HFFc6 (cell line): ENCODE measurements at regions not wholly inside any gene's neighbourhood (a gene's known extent, or its start where the extent isn't known, plus 50 kb on each side); places are given as distances from the start of the nearest gene placed in this dataset.
"Not testable (repeated sequence)": the region's sequence is repeated elsewhere in the genome, so short reads cannot be mapped to it uniquely, and the experiment has no call there.

Experiments
- DNase-seq: peaks from one replicate; pipeline ENCODE4 v3.0.0-alpha.2; 2018
- H3K27ac Mint-ChIP-seq: 2 replicates; pipeline ENCODE4 v1.8.0; 2020; ENCODE audit warnings: mild to moderate bottlenecking, mixed read lengths
- H3K27me3 Mint-ChIP-seq: 2 replicates; pipeline ENCODE4 v1.8.0; 2021; ENCODE audit warnings: mild to moderate bottlenecking, moderate library complexity, mixed read lengths; ENCODE audit not compliant: insufficient read depth
- H3K36me3 Mint-ChIP-seq: 2 replicates; pipeline ENCODE4 v1.8.0; 2021; ENCODE audit warnings: low read depth, mixed read lengths
- H3K4me1 Mint-ChIP-seq: 2 replicates; pipeline ENCODE4 v1.8.0; 2020; ENCODE audit warnings: low read depth, mixed read lengths
- H3K4me3 Mint-ChIP-seq: 2 replicates; pipeline ENCODE4 v1.8.0; 2020; ENCODE audit warnings: mild to moderate bottlenecking, moderate library complexity, mixed read lengths
- H3K9me3 Mint-ChIP-seq: 2 replicates; pipeline ENCODE4 v1.8.0; 2020; ENCODE audit warnings: mild to moderate bottlenecking, mixed read lengths
- TF ChIP-seq, protein P1 (sequence below): fragments of 200-600 bp; sonication (generic); IDR thresholded peaks from 2 replicates; pipeline ENCODE4 v1.5.0; 2021; ENCODE audit warnings: antibody characterized with exemption, mild to moderate bottlenecking

DNA sequence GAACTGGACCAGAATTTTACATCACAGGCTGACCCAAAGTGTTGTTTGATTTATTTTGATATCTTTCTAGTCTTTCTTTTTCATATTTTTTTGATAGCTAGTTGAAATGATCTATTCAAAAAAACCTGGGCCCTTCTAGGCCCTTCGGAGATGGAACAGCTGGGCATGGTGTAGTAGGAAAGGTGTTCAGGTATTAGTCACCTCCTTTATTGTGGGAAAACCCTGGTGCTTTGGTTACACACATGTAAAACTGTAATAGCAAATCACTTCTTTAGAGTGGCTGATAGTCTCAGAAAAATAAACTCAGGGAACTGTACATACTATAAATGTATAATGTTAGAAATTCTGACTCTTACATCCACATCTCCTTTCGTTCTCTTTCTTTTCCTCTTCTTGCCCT lies 234.5 kb downstream of the PLA2G4A start:
- DNase-seq, result no peak
- no peaks in the 10 kb centered on the region; the same call in none of the 2 replicates for H3K27me3 Mint-ChIP-seq
- no peaks in the 10 kb centered on the region for H3K9me3 Mint-ChIP-seq
- no peaks in the 10 kb centered on the region for H3K4me1 Mint-ChIP-seq
- H3K27ac Mint-ChIP-seq, result no peak overlapping the region
- H3K36me3 Mint-ChIP-seq, result no peaks in the 10 kb centered on the region
- TF ChIP-seq, protein P1, sequence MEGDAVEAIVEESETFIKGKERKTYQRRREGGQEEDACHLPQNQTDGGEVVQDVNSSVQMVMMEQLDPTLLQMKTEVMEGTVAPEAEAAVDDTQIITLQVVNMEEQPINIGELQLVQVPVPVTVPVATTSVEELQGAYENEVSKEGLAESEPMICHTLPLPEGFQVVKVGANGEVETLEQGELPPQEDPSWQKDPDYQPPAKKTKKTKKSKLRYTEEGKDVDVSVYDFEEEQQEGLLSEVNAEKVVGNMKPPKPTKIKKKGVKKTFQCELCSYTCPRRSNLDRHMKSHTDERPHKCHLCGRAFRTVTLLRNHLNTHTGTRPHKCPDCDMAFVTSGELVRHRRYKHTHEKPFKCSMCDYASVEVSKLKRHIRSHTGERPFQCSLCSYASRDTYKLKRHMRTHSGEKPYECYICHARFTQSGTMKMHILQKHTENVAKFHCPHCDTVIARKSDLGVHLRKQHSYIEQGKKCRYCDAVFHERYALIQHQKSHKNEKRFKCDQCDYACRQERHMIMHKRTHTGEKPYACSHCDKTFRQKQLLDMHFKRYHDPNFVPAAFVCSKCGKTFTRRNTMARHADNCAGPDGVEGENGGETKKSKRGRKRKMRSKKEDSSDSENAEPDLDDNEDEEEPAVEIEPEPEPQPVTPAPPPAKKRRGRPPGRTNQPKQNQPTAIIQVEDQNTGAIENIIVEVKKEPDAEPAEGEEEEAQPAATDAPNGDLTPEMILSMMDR, result no peak
- no peak overlapping the region; the same call in 1 of the 2 replicates for H3K4me3 Mint-ChIP-seq

DNA sequence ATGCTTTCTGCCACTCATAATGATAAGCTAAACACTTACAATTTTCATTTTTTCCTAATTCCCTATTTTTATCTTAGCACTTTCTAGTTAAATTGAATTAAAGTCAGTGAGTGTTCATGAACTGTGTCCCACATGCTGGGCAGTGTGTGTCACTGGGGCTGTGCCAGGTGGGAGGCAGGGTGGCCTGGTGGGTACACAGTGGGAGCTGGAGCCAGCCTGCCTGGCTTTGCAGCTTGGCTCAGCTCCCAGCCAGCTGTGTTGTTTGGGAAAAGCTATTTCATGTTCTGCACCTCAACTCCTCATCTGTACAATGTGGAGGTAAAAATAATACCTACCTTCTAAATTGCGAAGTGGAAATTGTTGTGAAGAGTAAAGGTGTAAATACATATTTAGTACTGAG lies 238.4 kb downstream of the PLA2G4A start:
- Mint-ChIP-seq H3K36me3 (no peaks in the 10 kb centered on the region), H3K27ac (no peak overlapping the region), H3K4me3 (no peak overlapping the region), H3K4me1 (no peaks in the 10 kb centered on the region), H3K9me3 (no peaks in the 10 kb centered on the region), H3K27me3 (no peaks in the 10 kb centered on the region; the same call in none of the 2 replicates)
- TF ChIP-seq, protein P1, result no peak
- DNase-seq, result no peak

DNA sequence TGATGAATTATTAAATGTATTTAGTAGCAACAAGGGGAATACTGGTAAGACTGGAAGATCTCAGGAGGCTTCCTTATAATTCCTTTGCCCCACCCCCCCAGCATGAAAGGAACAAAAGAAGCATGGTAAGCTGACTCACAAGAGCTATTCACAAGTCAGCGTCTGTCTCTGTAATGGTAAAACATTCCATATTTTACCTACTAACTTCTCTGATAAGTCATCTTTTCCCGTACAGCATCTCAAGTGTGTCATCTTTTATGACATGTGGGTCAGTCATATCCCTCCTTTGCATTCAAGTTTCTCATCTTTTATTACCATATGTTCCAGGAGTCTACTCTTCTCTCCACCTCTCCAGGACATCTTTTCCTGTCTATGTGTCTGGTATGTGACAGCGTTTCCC lies 241.3 kb downstream of the PLA2G4A start:
- no peak for DNase-seq
- Mint-ChIP-seq H3K36me3 (no peaks in the 10 kb centered on the region), H3K27ac (no peak overlapping the region), H3K4me1 (no peaks in the 10 kb centered on the region), H3K4me3 (no peak overlapping the region), H3K27me3 (no peaks in the 10 kb centered on the region; the same call in none of the 2 replicates), H3K9me3 (peaks cover 14% of the 10 kb centered on the region; the same call in 1 of the 2 replicates)
- TF ChIP-seq, protein P1, result no peak

DNA sequence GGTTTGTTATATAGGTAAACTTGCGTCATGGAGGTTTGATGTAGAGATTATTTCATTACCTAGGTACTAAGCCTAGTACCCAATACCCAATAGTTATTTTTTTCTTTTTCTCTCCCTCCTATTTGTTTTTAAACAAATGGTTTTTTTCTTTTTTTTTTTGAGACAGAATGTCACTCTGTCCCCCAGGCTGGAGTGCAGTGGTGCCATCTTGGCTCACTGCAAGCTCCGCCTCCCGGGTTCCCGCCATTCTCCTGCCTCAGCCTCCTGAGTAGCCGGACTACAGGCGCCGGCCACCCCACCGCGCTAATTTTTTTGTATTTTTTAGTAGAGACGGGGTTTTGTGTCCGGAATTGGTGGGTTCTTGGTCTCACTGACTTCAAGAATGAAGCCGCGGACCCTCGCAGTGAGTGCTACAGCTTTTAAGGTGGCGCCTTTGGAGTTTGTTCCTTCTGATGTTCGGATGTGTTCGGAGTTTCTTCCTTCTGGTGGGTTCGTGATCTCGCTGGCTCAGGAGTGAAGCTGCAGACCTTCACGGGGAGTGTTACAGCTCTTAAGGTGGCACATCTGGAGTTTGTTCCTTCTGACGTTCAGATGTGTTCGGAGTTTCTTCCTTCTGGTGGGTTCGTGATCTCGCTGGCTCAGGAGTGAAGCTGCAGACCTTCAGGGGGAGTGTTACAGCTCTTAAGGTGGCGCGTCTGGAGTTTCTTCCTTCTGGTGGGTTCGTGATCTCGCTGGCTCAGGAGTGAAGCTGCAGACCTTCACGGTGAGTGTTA lies 243.7 kb downstream of the PLA2G4A start:
- not testable (repeated sequence) for H3K4me3 Mint-ChIP-seq, DNase-seq, H3K36me3 Mint-ChIP-seq, H3K4me1 Mint-ChIP-seq, H3K27ac Mint-ChIP-seq, H3K27me3 Mint-ChIP-seq
- peaks cover 14% of the 10 kb centered on the region; the same call in 1 of the 2 replicates for H3K9me3 Mint-ChIP-seq

DNA sequence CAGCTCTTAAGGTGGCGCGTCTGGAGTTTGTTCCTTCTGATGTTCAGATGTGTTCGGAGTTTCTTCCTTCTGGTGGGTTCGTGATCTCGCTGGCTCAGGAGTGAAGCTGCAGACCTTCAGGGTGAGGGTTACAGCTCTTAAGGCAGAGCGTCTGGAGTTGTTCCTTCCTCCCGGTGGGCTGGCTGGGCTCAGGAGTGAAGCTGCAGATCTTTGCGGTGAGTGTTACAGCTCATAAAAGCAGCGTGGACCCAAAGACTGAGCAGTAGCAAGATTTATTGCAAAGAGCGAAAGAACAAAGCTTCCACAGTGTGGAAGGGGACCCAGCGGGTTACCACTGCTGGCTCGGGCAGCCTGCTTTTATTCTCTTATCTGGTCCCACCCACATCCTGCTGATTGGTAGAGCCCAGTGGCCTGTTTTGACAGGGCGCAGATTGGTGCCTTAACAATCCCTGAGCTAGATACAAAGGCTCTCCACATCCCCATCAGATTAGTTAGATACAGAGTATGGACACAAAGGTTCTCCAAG lies 244.3 kb downstream of the PLA2G4A start:
- H3K27ac Mint-ChIP-seq, result not testable (repeated sequence)
- peaks cover 14% of the 10 kb centered on the region; the same call in 1 of the 2 replicates for H3K9me3 Mint-ChIP-seq

DNA sequence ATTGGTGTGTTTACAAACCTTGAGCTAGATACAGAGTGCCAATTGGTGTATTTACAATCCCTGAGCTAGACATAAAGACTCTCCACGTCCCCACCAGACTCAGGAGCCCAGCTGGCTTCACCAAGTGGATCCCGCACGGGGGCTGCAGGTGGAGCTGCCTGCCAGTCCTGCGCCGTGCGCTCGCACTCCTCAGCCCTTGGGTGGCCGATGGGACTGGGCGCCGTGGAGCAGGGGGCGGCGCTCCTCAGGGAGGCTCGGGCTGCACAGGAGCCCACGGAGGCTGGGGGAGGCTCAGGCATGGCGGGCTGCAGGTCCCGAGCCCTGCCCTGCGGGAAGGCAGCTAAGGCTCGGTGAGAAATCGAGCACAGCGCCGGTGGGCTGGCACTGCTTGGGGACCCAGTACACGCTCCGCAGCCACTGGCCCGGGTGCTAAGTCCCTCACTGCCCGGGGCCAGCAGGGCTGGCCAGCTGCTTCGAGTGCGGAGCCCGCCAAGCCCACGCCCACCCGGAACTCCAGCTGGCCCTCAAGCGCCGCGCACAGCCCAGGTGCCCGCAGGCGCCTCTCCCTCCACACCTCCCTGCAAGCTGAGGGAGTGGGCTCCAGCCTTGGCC lies 245.0 kb downstream of the PLA2G4A start:
- peaks cover 14% of the 10 kb centered on the region; the same call in 1 of the 2 replicates for H3K9me3 Mint-ChIP-seq
- not testable (repeated sequence) for H3K27me3 Mint-ChIP-seq, DNase-seq

More for the DNA sequence above, 244.3 kb downstream of the PLA2G4A start:
- H3K36me3 Mint-ChIP-seq, DNase-seq, H3K4me1 Mint-ChIP-seq, H3K4me3 Mint-ChIP-seq, H3K27me3 Mint-ChIP-seq: not testable (repeated sequence)

More for the DNA sequence above, 245.0 kb downstream of the PLA2G4A start:
- not testable (repeated sequence) for H3K4me1 Mint-ChIP-seq, H3K36me3 Mint-ChIP-seq, H3K27ac Mint-ChIP-seq, H3K4me3 Mint-ChIP-seq
